Hypothalamus (tissue), 51 donors: ENCODE measurements at regions not wholly inside any gene's neighbourhood (a gene's known extent, or its start where the extent isn't known, plus 50 kb on each side); places are given as distances from the start of the nearest gene placed in this dataset.

Experiments used
- DNase-seq, 51 donors: peaks; one replicate each; lab custom pipeline; 2025; lab: John Stamatoyannopoulos, UW

GRCh38 chr3:132183811-132184210 lies 133.4 kb upstream of the ACP3 start:
- no peak for DNase-seq

- DNase-seq: no peak
Measured at GRCh38 chr3:132187746-132188145, 129.5 kb upstream of the ACP3 start.

GRCh38 chr3:132189601-132190000 lies 127.6 kb upstream of the ACP3 start:
- DNase-seq: no peak

- DNase-seq: no peak
Measured at GRCh38 chr3:132196113-132196512, 121.1 kb upstream of the ACP3 start.

- DNase-seq: no peak
Measured at GRCh38 chr3:132198516-132198915, 118.7 kb upstream of the ACP3 start.

- DNase-seq: no peak
Measured at GRCh38 chr3:132199451-132199850, 117.8 kb upstream of the ACP3 start.

GRCh38 chr3:132202586-132202985 lies 114.6 kb upstream of the ACP3 start:
- DNase-seq: no peak

GRCh38 chr3:132203889-132204596 lies 113.2 kb upstream of the ACP3 start:
- no peak for DNase-seq

GRCh38 chr3:132205609-132206008 lies 111.6 kb upstream of the ACP3 start:
- no peak for DNase-seq

GRCh38 chr3:132209855-132210254 lies 107.4 kb upstream of the ACP3 start:
- DNase-seq: no peak

- DNase-seq: peak in 1 of 51 donors; percentile 11
Measured at GRCh38 chr3:132210476-132211346, 106.5 kb upstream of the ACP3 start.

GRCh38 chr3:132211896-132212295 lies 105.3 kb upstream of the ACP3 start:
- DNase-seq: no peak

GRCh38 chr3:132218817-132219755 lies 98.1 kb upstream of the ACP3 start:
- DNase-seq: no peak

- no peak for DNase-seq
Measured at GRCh38 chr3:132220986-132221385, 96.2 kb upstream of the ACP3 start.

GRCh38 chr3:132222868-132223538 lies 94.2 kb upstream of the ACP3 start:
- peak in 8 of 51 donors; percentile 1 to 13 (median 5) for DNase-seq

- DNase-seq: no peak
Measured at GRCh38 chr3:132225664-132226063, 91.5 kb upstream of the ACP3 start.

- DNase-seq: no peak
Measured at GRCh38 chr3:132228923-132229322, 88.3 kb upstream of the ACP3 start.

GRCh38 chr3:132229641-132230040 lies 87.6 kb upstream of the ACP3 start:
- DNase-seq: no peak

GRCh38 chr3:132230156-132231000 lies 86.8 kb upstream of the ACP3 start:
- no peak for DNase-seq
